Astrocyte (in vitro differentiated cells and primary cell): ENCODE measurements at regions not wholly inside any gene's neighbourhood (a gene's known extent, or its start where the extent isn't known, plus 50 kb on each side); places are given as distances from the start of the nearest gene placed in this dataset.

Experiments
- EZH2 ChIP-seq: IDR thresholded peaks from 2 replicates; pipeline ENCODE4 v1.6.1; 2012; ENCODE audit warnings: mild to moderate bottlenecking, low read length, inconsistent platforms; ENCODE audit not compliant: insufficient read depth
- TF ChIP-seq, protein P1 (sequence below): IDR thresholded peaks from 2 replicates; pipeline ENCODE4 v1.5.1; 2011; ENCODE audit warnings: low read depth, mild to moderate bottlenecking, inconsistent platforms, low read length, moderate library complexity; ENCODE audit not compliant: insufficient read depth

- TF ChIP-seq, protein P1, sequence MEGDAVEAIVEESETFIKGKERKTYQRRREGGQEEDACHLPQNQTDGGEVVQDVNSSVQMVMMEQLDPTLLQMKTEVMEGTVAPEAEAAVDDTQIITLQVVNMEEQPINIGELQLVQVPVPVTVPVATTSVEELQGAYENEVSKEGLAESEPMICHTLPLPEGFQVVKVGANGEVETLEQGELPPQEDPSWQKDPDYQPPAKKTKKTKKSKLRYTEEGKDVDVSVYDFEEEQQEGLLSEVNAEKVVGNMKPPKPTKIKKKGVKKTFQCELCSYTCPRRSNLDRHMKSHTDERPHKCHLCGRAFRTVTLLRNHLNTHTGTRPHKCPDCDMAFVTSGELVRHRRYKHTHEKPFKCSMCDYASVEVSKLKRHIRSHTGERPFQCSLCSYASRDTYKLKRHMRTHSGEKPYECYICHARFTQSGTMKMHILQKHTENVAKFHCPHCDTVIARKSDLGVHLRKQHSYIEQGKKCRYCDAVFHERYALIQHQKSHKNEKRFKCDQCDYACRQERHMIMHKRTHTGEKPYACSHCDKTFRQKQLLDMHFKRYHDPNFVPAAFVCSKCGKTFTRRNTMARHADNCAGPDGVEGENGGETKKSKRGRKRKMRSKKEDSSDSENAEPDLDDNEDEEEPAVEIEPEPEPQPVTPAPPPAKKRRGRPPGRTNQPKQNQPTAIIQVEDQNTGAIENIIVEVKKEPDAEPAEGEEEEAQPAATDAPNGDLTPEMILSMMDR = no peak
- TF ChIP-seq EZH2 = no peak
Observed at GRCh38 chr3:22431334-22431733, 680.3 kb upstream of the ZNF385D start.
